A549 (cell line): ENCODE measurements at regions not wholly inside any gene's neighbourhood (a gene's known extent, or its start where the extent isn't known, plus 50 kb on each side); places are given as distances from the start of the nearest gene placed in this dataset.

ENCODE experiments used
- ATAC-seq, 2 experiments: fragments of 200-7000 bp in 1 of 2; fragments of >200 bp in 1 of 2; cut with Nextera tagmentation in 1 of 2; cut with Tn5 transposase in 1 of 2; 3 replicates each; pipeline versions ENCODE4 v1.8.0 to v1.9.1; 2018 to 2020; ENCODE audit warnings: mild to moderate bottlenecking in 1 of 2, moderate library complexity in 1 of 2
- CTCF ChIA-PET: fragments of 300-600 bp; sonication (Branson Sonifier 250); formaldehyde crosslinking; extraction: SDS; loops from one replicate; lab custom pipeline; 2021; ENCODE audit warnings: antibody characterized with exemption, inconsistent platforms; lab: Yijun Ruan, JAX
- POLR2A ChIA-PET: fragments of 350-600 bp; formaldehyde crosslinking; extraction: SDS; loops from one replicate; lab custom pipeline; 2021; ENCODE audit warnings: antibody characterized with exemption, inconsistent platforms; lab: Yijun Ruan, JAX
- DNase-seq, 2 experiments: peaks; one replicate each; pipeline versions ENCODE4 v3.0.0 to v3.0.0-alpha.2; 2011 to 2016; ENCODE audit warnings: low read depth in 1 of 2, low spot score in 1 of 2
- FAIRE-seq: peaks from 2 replicates; lab custom pipeline; 2011; peaks lifted over from hg19 to GRCh38; lab: Jason Lieb, UNC
- H3K27ac ChIP-seq, 2 experiments: fragments of >200 bp; sonication (Bioruptor Twin); formaldehyde crosslinking; 3 replicates each; pipeline ENCODE4 v1.5.1; 2016 to 2017
- H3K4me1 ChIP-seq: fragments of >200 bp; sonication (Bioruptor Twin); formaldehyde crosslinking; 3 replicates; pipeline ENCODE4 v1.6.1; 2016
- H3K4me2 ChIP-seq: fragments of >200 bp; sonication (Bioruptor Twin); formaldehyde crosslinking; 3 replicates; pipeline ENCODE4 v1.6.1; 2016
- H3K4me3 ChIP-seq: fragments of >200 bp; sonication (Bioruptor Twin); formaldehyde crosslinking; 3 replicates; pipeline ENCODE4 v1.5.1; 2016
- H3K9me3 ChIP-seq: fragments of >200 bp; sonication (Bioruptor Twin); formaldehyde crosslinking; 3 replicates; pipeline ENCODE4 v1.6.1; 2016
- BCL3 ChIP-seq: fragments of >200 bp; sonication (Bioruptor Twin); formaldehyde crosslinking; IDR thresholded peaks from 3 replicates; pipeline ENCODE4 v1.6.1; 2016
- BHLHE40 ChIP-seq: IDR thresholded peaks from 2 replicates; pipeline ENCODE4 v1.6.1; 2012; ENCODE audit warnings: low read depth, low read length, inconsistent platforms
- CBX2 ChIP-seq: fragments of 200-600 bp; sonication (generic); IDR thresholded peaks from 2 replicates; pipeline ENCODE4 v1.6.1; 2016; ENCODE audit warnings: low read depth, mild to moderate bottlenecking, borderline replicate concordance
- CBX8 ChIP-seq: fragments of 200-600 bp; sonication (generic); IDR thresholded peaks from 2 replicates; pipeline ENCODE4 v1.6.1; 2016
- CHD2 ChIP-seq: fragments of 150-350 bp; IDR thresholded peaks from 2 replicates; pipeline ENCODE4 v1.6.1; 2014; ENCODE audit warnings: low read length; ENCODE audit not compliant: partially characterized antibody
- EHF ChIP-seq: fragments of 250-450 bp; sonication (Bioruptor Pico); IDR thresholded peaks from 2 replicates; pipeline ENCODE4 v1.5.0; 2020; ENCODE audit warnings: mild to moderate bottlenecking
- EP300 ChIP-seq, 2 experiments: fragments of >200 bp; sonication (Bioruptor Twin); formaldehyde crosslinking; IDR thresholded peaks; 2 replicates in 1 of 2; 3 replicates in 1 of 2; pipeline ENCODE4 v1.6.1; 2016 to 2017
- FOSB ChIP-seq: fragments of 250-450 bp; sonication (Bioruptor Pico); IDR thresholded peaks from 2 replicates; pipeline ENCODE4 v1.5.0; 2020; ENCODE audit warnings: mild to moderate bottlenecking, moderate library complexity
- FOSL2 ChIP-seq, 2 experiments: fragments of 450-650 bp in 1 of 2; fragments of >200 bp in 1 of 2; sonication (Bioruptor Twin) in 1 of 2; formaldehyde crosslinking; IDR thresholded peaks; 2 replicates each; pipeline versions ENCODE4 v1.5.0 to v1.6.1; 2016 to 2020; ENCODE audit warnings: mild to moderate bottlenecking in 1 of 2, moderate library complexity in 1 of 2
- HDAC2 ChIP-seq: fragments of 200-600 bp; sonication (generic); IDR thresholded peaks from 2 replicates; pipeline ENCODE4 v1.6.1; 2016
- HEYL ChIP-seq: fragments of 250-450 bp; sonication (Bioruptor Pico); IDR thresholded peaks from 2 replicates; pipeline ENCODE4 v1.8.0; 2021; ENCODE audit warnings: mild to moderate bottlenecking, moderate library complexity
- HOXA7 ChIP-seq: fragments of 250-450 bp; sonication (Bioruptor Pico); IDR thresholded peaks from 2 replicates; pipeline ENCODE4 v1.5.0; 2020; ENCODE audit warnings: mild to moderate bottlenecking, moderate library complexity
- HOXB13 ChIP-seq: fragments of 250-450 bp; sonication (Bioruptor Pico); IDR thresholded peaks from 2 replicates; pipeline ENCODE4 v1.5.0; 2020; ENCODE audit warnings: low read depth, mild to moderate bottlenecking, moderate library complexity
- HOXB5 ChIP-seq: fragments of 250-450 bp; sonication (Bioruptor Pico); IDR thresholded peaks from 2 replicates; pipeline ENCODE4 v1.5.0; 2020; ENCODE audit warnings: mild to moderate bottlenecking, moderate library complexity
- JUN ChIP-seq, 2 experiments: fragments of >200 bp; sonication (Bioruptor Twin); formaldehyde crosslinking; IDR thresholded peaks; 2 replicates in 1 of 2; 3 replicates in 1 of 2; pipeline ENCODE4 v1.6.1; 2016 to 2017
- MAFK ChIP-seq: fragments of 450-650 bp; IDR thresholded peaks from 2 replicates; pipeline ENCODE4 v1.6.1; 2014; ENCODE audit not compliant: partially characterized antibody
- NFE2L2 ChIP-seq: fragments of 150-350 bp; conservative IDR thresholded peaks from 2 replicates; pipeline ENCODE4 v1.6.1; 2014; ENCODE audit warnings: low read length
- PBX3 ChIP-seq: IDR thresholded peaks from 2 replicates; pipeline ENCODE4 v1.6.1; 2012
- POLR2A ChIP-seq: IDR thresholded peaks from 2 replicates; pipeline ENCODE4 v1.6.1; 2012; ENCODE audit warnings: mild to moderate bottlenecking, low read length
- POLR2AphosphoS2 ChIP-seq: conservative IDR thresholded peaks from 2 replicates; pipeline ENCODE4 v1.6.1; 2012; ENCODE audit warnings: low read length, improper control_type of control experiment, inconsistent platforms
- RAD21 ChIP-seq, 2 experiments: fragments of >200 bp in 1 of 2; sonication (Bioruptor Twin) in 1 of 2; formaldehyde crosslinking in 1 of 2; IDR thresholded peaks in 1 of 2; conservative IDR thresholded peaks in 1 of 2; 2 replicates in 1 of 2; 3 replicates in 1 of 2; pipeline ENCODE4 v1.6.1; 2012 to 2018; ENCODE audit warnings: inconsistent platforms in 1 of 2
- RARB ChIP-seq: fragments of 250-450 bp; sonication (Bioruptor Pico); IDR thresholded peaks from 2 replicates; pipeline ENCODE4 v1.8.0; 2021; ENCODE audit warnings: mild to moderate bottlenecking, moderate library complexity
- RCOR1 ChIP-seq: fragments of 150-350 bp; IDR thresholded peaks from 2 replicates; pipeline ENCODE4 v1.6.1; 2014; ENCODE audit warnings: antibody characterized with exemption, low read length, low read depth
- RFX5 ChIP-seq: fragments of 450-650 bp; IDR thresholded peaks from 2 replicates; pipeline ENCODE4 v1.7.1; 2014; ENCODE audit warnings: antibody characterized with exemption, mild to moderate bottlenecking, moderate library complexity
- RNF2 ChIP-seq: fragments of 200-600 bp; sonication (generic); IDR thresholded peaks from 2 replicates; pipeline ENCODE4 v1.6.1; 2016; ENCODE audit warnings: low read depth, mild to moderate bottlenecking, antibody characterized with exemption, moderate library complexity, borderline replicate concordance
- TFCP2L1 ChIP-seq: fragments of 250-450 bp; sonication (Bioruptor Pico); IDR thresholded peaks from 2 replicates; pipeline ENCODE4 v1.5.0; 2021; ENCODE audit warnings: mild to moderate bottlenecking
- USF2 ChIP-seq: fragments of 450-650 bp; IDR thresholded peaks from 2 replicates; pipeline ENCODE4 v1.6.1; 2014; ENCODE audit warnings: antibody characterized with exemption
- ZSCAN20 ChIP-seq: fragments of 250-450 bp; sonication (Bioruptor Pico); IDR thresholded peaks from 2 replicates; pipeline ENCODE4 v1.8.0; 2022; ENCODE audit warnings: mild to moderate bottlenecking, moderate library complexity
- WGBS: methylation state at CpG from one replicate; pipeline ENCODE4 v1.1.6; 2017; ENCODE audit errors: missing lambda C conversion rate; 5-methylcytosine and 5-hydroxymethylcytosine counted together
- TF ChIP-seq, protein P1 (sequence below): fragments of 250-450 bp; sonication (Bioruptor Pico); IDR thresholded peaks from 2 replicates; pipeline ENCODE4 v1.5.0; 2021; ENCODE audit warnings: mild to moderate bottlenecking, moderate library complexity, borderline replicate concordance

DNA sequence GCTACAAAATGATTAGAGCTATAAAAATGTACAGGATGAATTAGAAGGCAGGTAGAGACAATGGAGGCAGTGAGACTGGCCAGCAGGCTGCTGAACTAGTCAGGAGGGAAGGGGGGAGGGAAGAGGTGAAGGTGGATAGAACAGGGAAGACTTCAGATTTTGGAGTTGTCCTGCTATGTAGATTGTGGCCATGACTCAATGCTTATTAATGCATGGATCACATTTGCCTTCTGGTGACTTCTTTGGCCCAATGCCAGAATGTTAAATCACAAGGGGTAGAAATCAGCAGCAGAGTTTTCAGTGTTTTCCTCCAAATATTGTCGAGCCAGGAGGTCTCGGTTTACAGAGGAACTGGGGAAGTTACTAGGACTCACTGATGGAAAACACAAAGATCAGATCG is 346.6 kb downstream of the AASDHPPT start (continued):
- TF ChIP-seq POLR2AphosphoS2 (no peak), RARB (CRISPR knock-in tag) (no peak), HDAC2 (no peak), BHLHE40 (no peak), USF2 (no peak), NFE2L2 (no peak), CHD2 (no peak), CBX8 (no peak), POLR2A (no peak), RCOR1 (no peak)
- TF ChIP-seq, protein P1, sequence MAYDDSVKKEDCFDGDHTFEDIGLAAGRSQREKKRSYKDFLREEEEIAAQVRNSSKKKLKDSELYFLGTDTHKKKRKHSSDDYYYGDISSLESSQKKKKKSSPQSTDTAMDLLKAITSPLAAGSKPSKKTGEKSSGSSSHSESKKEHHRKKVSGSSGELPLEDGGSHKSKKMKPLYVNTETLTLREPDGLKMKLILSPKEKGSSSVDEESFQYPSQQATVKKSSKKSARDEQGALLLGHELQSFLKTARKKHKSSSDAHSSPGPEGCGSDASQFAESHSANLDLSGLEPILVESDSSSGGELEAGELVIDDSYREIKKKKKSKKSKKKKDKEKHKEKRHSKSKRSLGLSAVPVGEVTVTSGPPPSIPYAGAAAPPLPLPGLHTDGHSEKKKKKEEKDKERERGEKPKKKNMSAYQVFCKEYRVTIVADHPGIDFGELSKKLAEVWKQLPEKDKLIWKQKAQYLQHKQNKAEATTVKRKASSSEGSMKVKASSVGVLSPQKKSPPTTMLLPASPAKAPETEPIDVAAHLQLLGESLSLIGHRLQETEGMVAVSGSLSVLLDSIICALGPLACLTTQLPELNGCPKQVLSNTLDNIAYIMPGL (CRISPR knock-in tag): no peak
- TF ChIP-seq, all 56 proteins: peak for 0

- H3K4me1 ChIP-seq: 0 out of 3 replicates have a peak, but pooled peaks cover 3% of the 10 kb centered on the region
- no peak for ATAC-seq
- no peak overlapping the region for H3K4me2 ChIP-seq
- no peak for DNase-seq
- ChIA-PET POLR2A (no interaction called here), CTCF (interaction anchor here (0.6 kb wide), 1 partner anchor 107 kb away, joined by 3 read pairs; no protein-coding TSS in a partner anchor)
- FAIRE-seq: no peak
- H3K9me3 ChIP-seq: no peaks in the 10 kb centered on the region
- TF ChIP-seq HEYL (CRISPR knock-in tag) (no peak), TFCP2L1 (no peak), USF2 (no peak), BHLHE40 (no peak), PBX3 (no peak), FOSB (no peak), RAD21 (conservative IDR thresholded peaks at IDR 0.05 in 1 of 2, IDR thresholded peaks at IDR 0.05 in 1 of 2) (no peak), MAFK (no peak), BCL3 (no peak), CBX8 (no peak), HOXB13 (CRISPR knock-in tag) (no peak), JUN (IDR thresholded peaks at IDR 0.05) (no peak)
- H3K27ac ChIP-seq: no peak overlapping the region
- no peak overlapping the region for H3K4me3 ChIP-seq
- WGBS: 78% methylated on average over 2 of the region's 2 CpGs
Observed at GRCh38 chr11:106425819-106426218, 348.4 kb downstream of the AASDHPPT start.

- ATAC-seq: no peak
Observed at GRCh38 chr11:106426696-106427095, 349.2 kb downstream of the AASDHPPT start.

More at GRCh38 chr11:106426696-106427095, 349.2 kb downstream of the AASDHPPT start:
- FAIRE-seq (no peak), DNase-seq (no peak)
- H3K4me1 ChIP-seq: 0 out of 3 replicates have a peak, but pooled peaks cover 3% of the 10 kb centered on the region
- ChIA-PET POLR2A (no interaction called here), CTCF (no interaction called here)
- no peak overlapping the region for H3K4me3 ChIP-seq
- no peaks in the 10 kb centered on the region for H3K9me3 ChIP-seq
- TF ChIP-seq BHLHE40 (no peak), FOSL2 (IDR thresholded peaks at IDR 0.05) (no peak), FOSL2 (CRISPR knock-in tag; IDR thresholded peaks at IDR 0.05) (no peak), ZSCAN20 (no peak), HOXA7 (CRISPR knock-in tag) (no peak), HOXB5 (CRISPR knock-in tag) (no peak), RNF2 (no peak), EHF (CRISPR knock-in tag) (no peak), EP300 (IDR thresholded peaks at IDR 0.05) (no peak), CBX2 (no peak), RFX5 (no peak), CBX8 (no peak), USF2 (no peak), HEYL (CRISPR knock-in tag) (no peak)
- no peak overlapping the region for H3K4me2 ChIP-seq
- H3K27ac ChIP-seq: no peak overlapping the region
